ENCODE measurements at regions not wholly inside any gene's neighbourhood (a gene's known extent, or its start where the extent isn't known, plus 50 kb on each side); places are given as distances from the start of the nearest gene placed in this dataset.
"Not testable (repeated sequence)": the region's sequence is repeated elsewhere in the genome, so short reads cannot be mapped to it uniquely, and the experiment has no call there.

GRCh38 chr21:6083574-6084120 lies 4437.7 kb upstream of the TPTE start:
- TF ChIP-seq, protein P1, sequence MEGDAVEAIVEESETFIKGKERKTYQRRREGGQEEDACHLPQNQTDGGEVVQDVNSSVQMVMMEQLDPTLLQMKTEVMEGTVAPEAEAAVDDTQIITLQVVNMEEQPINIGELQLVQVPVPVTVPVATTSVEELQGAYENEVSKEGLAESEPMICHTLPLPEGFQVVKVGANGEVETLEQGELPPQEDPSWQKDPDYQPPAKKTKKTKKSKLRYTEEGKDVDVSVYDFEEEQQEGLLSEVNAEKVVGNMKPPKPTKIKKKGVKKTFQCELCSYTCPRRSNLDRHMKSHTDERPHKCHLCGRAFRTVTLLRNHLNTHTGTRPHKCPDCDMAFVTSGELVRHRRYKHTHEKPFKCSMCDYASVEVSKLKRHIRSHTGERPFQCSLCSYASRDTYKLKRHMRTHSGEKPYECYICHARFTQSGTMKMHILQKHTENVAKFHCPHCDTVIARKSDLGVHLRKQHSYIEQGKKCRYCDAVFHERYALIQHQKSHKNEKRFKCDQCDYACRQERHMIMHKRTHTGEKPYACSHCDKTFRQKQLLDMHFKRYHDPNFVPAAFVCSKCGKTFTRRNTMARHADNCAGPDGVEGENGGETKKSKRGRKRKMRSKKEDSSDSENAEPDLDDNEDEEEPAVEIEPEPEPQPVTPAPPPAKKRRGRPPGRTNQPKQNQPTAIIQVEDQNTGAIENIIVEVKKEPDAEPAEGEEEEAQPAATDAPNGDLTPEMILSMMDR (IDR thresholded peaks at IDR 0.05), result not testable (repeated sequence)
- TF ChIP-seq POLR2A (IDR thresholded peaks at IDR 0.05), result not testable (repeated sequence)

Measured in lower leg skin (tissue), 3 donors.